PFSK-1 (cell line): ENCODE measurements at regions not wholly inside any gene's neighbourhood (a gene's known extent, or its start where the extent isn't known, plus 50 kb on each side); places are given as distances from the start of the nearest gene placed in this dataset.

ENCODE experiments used
- FOXP2 ChIP-seq: optimal IDR thresholded peaks from 2 replicates; pipeline ENCODE3; 2011; ENCODE audit warnings: borderline replicate concordance, control low read depth, inconsistent platforms; ENCODE audit not compliant: insufficient read depth; ENCODE audit errors: extremely low read length, extremely low read depth
- POLR2AphosphoS5 ChIP-seq: IDR thresholded peaks from 2 replicates; pipeline ENCODE4 v1.6.1; 2012; ENCODE audit warnings: low read depth, mild to moderate bottlenecking, control low read depth, low read length, moderate library complexity
- SIN3A ChIP-seq: IDR thresholded peaks from 2 replicates; pipeline ENCODE4 v1.6.1; 2012; ENCODE audit warnings: mild to moderate bottlenecking, low read length, moderate library complexity, borderline replicate concordance; ENCODE audit not compliant: insufficient read depth
- TAF1 ChIP-seq: IDR thresholded peaks from 2 replicates; pipeline ENCODE4 v1.6.1; 2012; ENCODE audit warnings: low read length, control low read depth, borderline replicate concordance; ENCODE audit not compliant: insufficient read depth
- TF ChIP-seq, protein P1 (sequence below), 2 experiments: IDR thresholded peaks; 2 replicates each; pipeline versions ENCODE4 v1.6.1 to v1.8.0; 2011 to 2012; ENCODE audit warnings: low read depth in 2 of 2, low read length in 2 of 2, control low read depth in 1 of 2, inconsistent platforms in 1 of 2, mild to moderate bottlenecking in 1 of 2, moderate library complexity in 1 of 2; ENCODE audit not compliant: insufficient read depth in 1 of 2

DNA sequence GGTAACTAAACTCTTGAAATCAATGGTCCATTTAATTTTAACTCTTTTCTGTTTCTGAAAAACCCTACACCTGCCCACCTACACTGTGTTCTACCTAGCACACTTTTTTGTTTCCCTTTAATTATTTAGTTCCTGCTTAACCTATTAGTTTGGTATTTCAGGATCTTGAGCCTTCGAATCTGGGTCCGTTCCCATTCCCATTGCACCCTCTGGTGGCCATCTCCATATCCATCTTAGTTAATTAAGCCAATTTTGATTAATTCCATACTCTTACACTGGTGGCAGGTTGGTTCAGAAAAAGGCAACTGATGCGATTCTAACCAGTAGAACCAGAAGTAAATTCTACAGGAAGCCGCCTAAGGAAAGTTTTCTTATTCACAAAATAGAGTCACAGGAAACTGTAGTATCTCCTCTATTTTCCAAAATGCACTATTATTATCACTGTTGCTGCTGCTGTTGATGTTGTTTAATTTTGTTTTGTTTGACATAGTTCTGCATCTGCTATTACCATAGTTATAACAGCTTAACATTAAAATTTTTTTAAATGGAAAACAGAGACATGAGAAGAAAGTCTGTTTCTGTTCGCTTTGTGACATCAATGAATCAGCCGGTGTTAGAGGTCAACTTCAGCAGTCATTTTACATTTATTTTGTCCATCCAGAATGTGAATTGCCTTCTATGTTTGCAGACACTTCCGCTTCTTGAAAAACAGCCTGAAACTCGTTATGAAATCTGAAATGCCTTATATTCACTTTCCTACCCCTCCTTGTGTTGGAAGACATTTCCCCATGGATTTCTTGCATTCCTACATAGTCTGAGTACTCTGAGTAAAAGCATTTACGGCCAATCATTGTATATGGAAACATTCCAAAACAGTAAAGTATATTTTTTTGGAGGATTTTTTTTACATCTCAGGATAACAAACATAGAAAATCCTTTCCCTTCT lies 115.5 kb upstream of the NCAM2 start:
- TF ChIP-seq POLR2AphosphoS5 (no peak), FOXP2 (no peak), SIN3A (no peak), TAF1 (no peak)
- TF ChIP-seq, protein P1, sequence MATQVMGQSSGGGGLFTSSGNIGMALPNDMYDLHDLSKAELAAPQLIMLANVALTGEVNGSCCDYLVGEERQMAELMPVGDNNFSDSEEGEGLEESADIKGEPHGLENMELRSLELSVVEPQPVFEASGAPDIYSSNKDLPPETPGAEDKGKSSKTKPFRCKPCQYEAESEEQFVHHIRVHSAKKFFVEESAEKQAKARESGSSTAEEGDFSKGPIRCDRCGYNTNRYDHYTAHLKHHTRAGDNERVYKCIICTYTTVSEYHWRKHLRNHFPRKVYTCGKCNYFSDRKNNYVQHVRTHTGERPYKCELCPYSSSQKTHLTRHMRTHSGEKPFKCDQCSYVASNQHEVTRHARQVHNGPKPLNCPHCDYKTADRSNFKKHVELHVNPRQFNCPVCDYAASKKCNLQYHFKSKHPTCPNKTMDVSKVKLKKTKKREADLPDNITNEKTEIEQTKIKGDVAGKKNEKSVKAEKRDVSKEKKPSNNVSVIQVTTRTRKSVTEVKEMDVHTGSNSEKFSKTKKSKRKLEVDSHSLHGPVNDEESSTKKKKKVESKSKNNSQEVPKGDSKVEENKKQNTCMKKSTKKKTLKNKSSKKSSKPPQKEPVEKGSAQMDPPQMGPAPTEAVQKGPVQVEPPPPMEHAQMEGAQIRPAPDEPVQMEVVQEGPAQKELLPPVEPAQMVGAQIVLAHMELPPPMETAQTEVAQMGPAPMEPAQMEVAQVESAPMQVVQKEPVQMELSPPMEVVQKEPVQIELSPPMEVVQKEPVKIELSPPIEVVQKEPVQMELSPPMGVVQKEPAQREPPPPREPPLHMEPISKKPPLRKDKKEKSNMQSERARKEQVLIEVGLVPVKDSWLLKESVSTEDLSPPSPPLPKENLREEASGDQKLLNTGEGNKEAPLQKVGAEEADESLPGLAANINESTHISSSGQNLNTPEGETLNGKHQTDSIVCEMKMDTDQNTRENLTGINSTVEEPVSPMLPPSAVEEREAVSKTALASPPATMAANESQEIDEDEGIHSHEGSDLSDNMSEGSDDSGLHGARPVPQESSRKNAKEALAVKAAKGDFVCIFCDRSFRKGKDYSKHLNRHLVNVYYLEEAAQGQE (IDR thresholded peaks at IDR 0.05; ENCODE audit: insufficient read depth in 1 of 2, low read depth in 2 of 2, low read length in 2 of 2): no peak

DNA sequence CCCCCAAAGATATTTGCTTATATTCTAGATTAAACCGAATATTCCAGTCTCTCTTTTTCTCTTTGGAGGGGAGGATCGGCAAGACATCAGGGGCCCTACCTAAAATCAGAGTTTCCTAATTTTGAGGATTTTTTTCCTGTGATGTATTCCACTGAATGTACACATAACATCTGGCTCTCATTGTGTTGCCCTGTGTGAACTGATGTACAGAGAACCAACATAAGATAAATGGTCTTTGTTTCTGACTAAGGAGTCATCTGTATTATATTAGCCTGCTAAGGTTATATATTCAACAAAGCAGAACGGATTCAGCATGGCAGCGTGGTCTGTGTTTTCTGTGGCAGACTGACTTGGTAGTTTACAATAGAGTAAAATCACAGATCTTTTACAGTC lies 114.8 kb upstream of the NCAM2 start:
- no peak for TF ChIP-seq POLR2AphosphoS5
- no peak for TF ChIP-seq FOXP2
- TF ChIP-seq, protein P1 (IDR thresholded peaks at IDR 0.05; ENCODE audit: insufficient read depth in 1 of 2, low read depth in 2 of 2, low read length in 2 of 2): no peak
- TF ChIP-seq TAF1: no peak
- no peak for TF ChIP-seq SIN3A

DNA sequence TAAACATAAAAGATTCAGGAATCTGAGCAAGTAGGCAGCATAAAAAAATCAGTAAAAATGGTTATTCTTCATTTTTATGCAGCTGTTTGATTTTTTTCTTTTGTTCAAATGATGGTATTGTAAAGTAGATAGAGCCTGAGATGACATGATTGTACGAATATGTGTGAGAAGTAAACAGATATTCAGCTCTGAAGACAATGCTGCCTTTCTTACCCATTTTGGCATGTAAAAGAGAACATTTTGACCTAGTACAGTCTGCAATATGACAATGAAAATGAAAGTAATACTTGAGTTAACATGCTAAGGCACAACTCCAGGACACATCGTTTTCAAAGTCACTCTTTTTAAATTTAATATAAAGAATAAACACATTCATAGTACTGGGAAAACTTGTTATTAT lies 95.7 kb upstream of the NCAM2 start:
- TF ChIP-seq SIN3A: no peak
- no peak for TF ChIP-seq POLR2AphosphoS5

DNA sequence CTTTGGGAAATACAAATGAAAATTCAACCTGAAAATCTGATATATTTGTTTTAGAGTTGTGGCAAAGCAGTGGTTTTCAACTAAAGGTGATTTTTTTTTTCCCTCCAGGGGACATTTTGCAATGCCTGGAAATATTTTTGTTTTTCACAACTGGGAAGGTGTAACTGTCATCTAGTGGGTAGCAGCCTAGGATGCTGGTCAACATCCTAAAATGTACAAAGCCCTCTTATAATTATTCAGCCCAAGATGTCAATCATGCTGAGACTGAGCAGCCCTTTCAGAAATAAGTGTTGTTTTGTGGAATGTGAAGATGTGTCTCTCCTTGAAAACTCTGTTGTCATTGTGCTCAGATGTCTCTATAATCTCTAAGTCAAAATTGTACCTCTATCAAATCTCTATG lies 95.2 kb upstream of the NCAM2 start:
- TF ChIP-seq TAF1: no peak
- TF ChIP-seq, protein P1 (IDR thresholded peaks at IDR 0.05; ENCODE audit: insufficient read depth in 1 of 2, low read depth in 2 of 2, low read length in 2 of 2): no peak
- no peak for TF ChIP-seq FOXP2

DNA sequence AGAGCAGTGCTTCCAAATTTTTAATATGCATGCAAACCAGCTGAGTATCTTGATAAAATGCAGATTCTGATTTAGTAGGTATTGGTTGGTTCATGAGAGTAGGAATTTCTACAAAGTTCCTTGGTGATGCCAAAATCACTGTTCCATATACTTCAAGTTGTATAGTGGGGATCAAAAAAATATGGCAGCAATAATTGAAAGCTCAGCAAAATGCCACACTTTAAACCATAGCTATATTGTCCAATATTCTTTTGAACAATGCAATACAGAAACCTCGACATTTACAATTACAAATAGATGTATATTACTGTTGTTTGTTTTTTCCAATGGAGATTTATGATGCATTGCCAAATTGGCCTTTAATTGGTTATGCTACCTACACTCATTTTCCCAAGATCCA lies 55.7 kb upstream of the NCAM2 start:
- no peak for TF ChIP-seq POLR2AphosphoS5
- no peak for TF ChIP-seq FOXP2
- TF ChIP-seq, protein P1 (IDR thresholded peaks at IDR 0.05; ENCODE audit: insufficient read depth in 1 of 2, low read depth in 2 of 2, low read length in 2 of 2): no peak
- TF ChIP-seq TAF1: no peak
- TF ChIP-seq SIN3A: no peak
